Left colon (tissue), 2 donors: ENCODE measurements at regions not wholly inside any gene's neighbourhood (a gene's known extent, or its start where the extent isn't known, plus 50 kb on each side); places are given as distances from the start of the nearest gene placed in this dataset.

ENCODE experiments used
- ATAC-seq: fragments of 200-7000 bp; cut with Tn5 transposase; one replicate; pipeline ENCODE4 v1.9.1; 2020; ENCODE audit warnings: mild to moderate bottlenecking, moderate library complexity
- DNase-seq, 2 donors: peaks; one replicate each; pipeline ENCODE4 v3.0.0-alpha.2; 2020
- intact Hi-C, 2 donors: fragments of 100-400 bp; cut with DNase I in 1 of 2; cut with micrococcal nuclease in 1 of 2; formaldehyde crosslinking; loops; one replicate each; pipeline versions ENCODE4 v1.11.2 to v1.14.0; 2022; cut with DNase I, micrococcal nuclease
- donor health status: DM: no; HTN: no; CAD: no.
- donor health status: DM: yes; HTN: yes; CAD: no.

DNA sequence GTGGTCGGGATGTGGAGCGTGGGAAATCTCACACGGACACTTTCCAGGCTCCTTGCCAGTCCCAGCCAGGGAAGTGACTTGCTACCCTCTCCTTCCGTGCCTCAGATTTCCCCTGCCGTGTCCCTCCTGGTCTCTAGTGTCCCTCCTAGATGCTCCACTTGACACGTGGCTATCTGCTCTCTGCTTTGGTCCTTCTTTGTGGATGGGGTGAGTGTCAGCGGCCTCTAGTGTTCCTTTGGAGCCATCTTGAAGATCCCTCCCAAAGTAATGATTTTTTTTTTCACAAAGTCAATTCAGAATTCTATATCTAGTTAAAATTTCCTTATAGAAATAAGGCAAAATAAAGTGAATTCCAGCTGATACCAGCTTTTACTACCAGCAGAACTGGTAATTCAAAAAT is 117.7 kb downstream of the MRPL36 start:
- DNase-seq (no peak), ATAC-seq (no peak)
- intact Hi-C loops: no loop called here

GRCh38 chr5:1673042-1673677 is 126.5 kb downstream of the MRPL36 start:
- DNase-seq (no peak), ATAC-seq (no peak)
- intact Hi-C loops: no loop called here

GRCh38 chr5:1672396-1672795 is 127.2 kb downstream of the MRPL36 start:
- DNase-seq (no peak), ATAC-seq (no peak)
- intact Hi-C loops: no loop called here

DNA sequence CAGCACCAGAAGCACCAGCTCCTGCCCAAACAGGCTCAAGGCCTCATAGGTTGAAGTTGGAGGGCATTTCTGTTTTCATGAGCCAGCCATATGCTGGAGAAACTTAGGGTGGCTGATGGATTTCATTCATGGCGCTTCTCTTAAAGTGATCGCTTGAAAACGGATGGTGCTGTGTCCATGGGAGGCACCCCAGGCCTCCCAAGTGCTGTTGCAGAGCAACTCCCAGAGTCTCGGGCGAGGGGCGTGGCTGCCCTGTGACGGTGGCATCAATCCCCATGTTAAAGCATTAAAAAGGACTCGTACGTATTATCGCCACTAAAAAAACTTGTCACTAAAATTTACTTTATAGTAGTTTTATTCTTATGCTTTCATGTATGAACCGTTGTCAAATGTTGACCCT is 128.3 kb downstream of the MRPL36 start:
- ATAC-seq (no peak), DNase-seq (no peak)
- intact Hi-C loops: no loop called here

DNA sequence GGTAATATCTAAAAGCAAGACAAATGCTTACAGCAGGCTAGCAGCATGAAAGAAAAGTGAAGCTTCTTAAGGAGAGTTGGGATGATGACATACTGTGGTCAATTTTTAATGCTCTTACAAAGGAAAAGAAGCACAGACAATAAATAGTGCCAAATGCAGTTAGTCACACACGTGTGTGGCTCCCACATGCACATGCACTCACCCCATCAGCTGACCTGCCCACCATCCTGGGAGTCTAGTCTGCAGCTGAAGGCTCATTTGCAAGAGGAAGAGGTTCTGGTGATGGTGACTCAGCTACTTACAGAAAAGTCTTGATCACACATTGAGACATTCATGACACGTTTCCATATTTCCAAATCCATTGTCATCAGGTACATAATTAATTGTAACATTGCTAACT is 129.3 kb downstream of the MRPL36 start:
- no peak for DNase-seq
- no peak for ATAC-seq
- intact Hi-C loops: no loop called here

- no peak for ATAC-seq
- intact Hi-C loops: no loop called here
- no peak for DNase-seq
Observed at GRCh38 chr5:1669276-1670155, 130.1 kb downstream of the MRPL36 start.

GRCh38 chr5:1668141-1668721 is 131.4 kb downstream of the MRPL36 start:
- no peak for DNase-seq
- ATAC-seq: no peak
- intact Hi-C loops: no loop called here

DNA sequence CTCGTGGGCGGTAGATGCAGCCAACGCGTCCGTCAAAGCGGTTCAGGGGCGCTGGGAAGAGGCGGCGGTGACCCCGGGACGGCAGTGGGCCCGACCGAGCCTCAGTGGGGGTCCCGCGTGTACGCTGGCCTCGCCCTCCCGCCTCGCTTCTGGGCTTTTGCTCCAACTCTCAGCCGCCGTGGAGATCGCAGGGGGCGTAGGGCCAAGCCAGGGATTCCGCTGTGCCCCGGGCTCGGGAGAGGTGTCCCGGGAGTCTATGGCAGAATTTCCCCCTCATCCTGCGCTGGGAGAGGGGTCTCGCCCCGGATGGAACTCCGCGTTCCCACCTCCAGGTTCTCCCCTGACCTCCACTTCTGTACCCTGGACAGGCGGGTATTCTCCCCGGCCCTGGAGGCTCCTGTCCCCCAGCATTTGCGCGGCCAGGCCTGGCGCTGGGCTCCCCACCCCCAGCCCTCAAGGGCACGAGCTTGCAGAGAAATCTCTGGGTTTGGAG is 131.9 kb downstream of the MRPL36 start:
- intact Hi-C loops: no loop called here
- DNase-seq (no peak), ATAC-seq (no peak)

DNA sequence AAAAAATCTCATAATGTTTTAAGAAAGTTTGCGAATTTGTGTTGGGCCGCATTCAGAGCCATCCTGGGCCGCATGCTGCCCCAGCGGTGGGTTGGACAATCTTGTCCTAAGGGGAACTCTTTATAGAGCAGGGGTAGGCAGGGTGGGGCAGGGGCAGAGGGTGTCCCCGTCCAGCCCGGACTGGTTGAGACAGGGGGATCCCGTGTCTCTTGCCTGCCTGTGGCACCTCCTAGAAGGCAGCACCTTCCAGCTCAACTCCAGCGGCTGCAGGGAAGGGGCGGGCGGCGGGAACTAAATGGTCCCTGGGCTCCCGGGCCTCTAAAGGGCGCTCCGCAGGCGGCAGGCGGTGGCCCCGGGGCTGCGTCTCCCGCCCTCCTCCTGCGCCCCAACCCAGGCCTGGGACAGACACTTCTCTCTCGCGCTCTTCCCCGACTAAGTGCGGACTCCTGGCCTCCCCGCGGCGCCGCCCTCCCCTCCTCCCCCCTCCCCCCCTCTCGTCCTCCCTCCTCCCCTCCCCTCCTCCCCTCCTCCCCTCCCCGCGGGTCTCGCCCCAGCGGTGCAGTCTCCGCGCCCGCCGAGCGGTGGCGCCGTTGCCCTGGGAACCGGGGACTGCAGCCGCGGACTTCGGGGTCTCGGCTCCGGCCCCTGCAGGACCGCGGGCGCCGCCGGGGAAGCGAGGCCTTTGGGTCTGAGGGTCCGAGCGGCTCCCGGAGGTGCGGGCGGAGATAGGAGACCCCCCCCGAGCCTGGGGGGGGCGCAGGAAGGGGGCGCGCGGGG is 132.6 kb downstream of the MRPL36 start:
- DNase-seq (no peak), ATAC-seq (no peak)
- intact Hi-C loops: no loop called here

DNA sequence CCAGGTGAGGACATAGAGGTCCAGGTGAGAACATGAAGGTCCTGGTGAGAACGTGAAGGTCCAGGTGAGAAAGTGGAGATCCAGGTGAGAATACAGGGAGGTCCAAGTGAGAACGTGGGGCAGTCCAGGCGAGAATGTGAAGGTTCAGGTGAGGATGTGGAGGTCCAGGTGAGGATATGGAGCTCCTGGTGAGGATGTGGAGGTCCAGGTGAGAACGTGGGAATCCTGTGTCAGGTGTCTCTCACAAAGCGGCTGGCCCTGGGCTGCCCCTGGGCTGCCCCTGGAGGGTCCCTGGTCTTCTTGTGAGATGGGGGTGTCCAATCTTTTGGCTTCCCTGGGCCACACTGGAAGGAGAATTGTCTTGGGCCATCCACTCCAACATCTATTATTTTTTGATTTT is 133.4 kb downstream of the MRPL36 start:
- DNase-seq (no peak), ATAC-seq (no peak)
- intact Hi-C loops: no loop called here

DNA sequence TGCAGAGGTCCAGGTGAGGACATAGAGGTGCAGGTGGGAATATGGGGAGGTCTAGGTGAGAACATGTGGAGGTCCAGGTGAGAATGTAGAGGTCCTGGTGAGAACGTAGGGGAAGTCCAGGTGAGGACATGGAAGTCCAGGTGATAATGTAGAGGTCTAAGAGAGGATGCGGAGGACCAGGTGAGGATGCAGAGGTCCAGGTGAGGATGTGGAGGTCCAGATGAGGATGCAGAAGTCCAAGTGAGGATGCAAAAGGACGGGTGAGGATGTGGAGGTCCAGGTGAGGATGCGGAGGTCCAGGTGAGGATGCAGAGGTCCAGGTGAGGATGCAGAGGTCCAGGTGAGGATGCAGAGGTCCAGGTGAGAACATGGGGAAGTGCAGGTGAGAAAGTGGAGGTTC is 133.8 kb downstream of the MRPL36 start:
- intact Hi-C loops: no loop called here
- DNase-seq (no peak), ATAC-seq (no peak)

DNA sequence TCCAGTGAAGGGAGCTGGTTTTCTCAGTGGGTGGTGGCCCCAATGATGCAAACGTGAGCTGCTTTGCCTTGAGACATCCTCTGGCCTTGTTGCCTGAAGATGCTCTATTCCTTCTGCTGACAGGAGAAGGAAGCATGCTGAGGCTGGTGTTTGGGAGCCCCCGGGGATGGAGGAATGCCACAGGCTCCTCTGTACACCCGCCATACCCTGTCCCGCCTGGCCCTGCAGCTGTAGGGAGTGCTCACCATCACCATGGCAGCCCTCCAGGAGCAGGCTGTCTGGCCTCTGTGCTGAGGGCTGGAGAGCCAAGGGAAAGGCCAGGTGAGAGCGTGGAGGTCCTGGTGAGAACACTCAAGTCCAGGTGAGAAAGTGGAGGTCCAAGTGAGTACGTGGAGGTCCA is 134.4 kb downstream of the MRPL36 start:
- DNase-seq (no peak), ATAC-seq (no peak)
- intact Hi-C loops: no loop called here

GRCh38 chr5:1663186-1663585 is 136.5 kb downstream of the MRPL36 start:
- DNase-seq (no peak), ATAC-seq (no peak)
- intact Hi-C loops: no loop called here

DNA sequence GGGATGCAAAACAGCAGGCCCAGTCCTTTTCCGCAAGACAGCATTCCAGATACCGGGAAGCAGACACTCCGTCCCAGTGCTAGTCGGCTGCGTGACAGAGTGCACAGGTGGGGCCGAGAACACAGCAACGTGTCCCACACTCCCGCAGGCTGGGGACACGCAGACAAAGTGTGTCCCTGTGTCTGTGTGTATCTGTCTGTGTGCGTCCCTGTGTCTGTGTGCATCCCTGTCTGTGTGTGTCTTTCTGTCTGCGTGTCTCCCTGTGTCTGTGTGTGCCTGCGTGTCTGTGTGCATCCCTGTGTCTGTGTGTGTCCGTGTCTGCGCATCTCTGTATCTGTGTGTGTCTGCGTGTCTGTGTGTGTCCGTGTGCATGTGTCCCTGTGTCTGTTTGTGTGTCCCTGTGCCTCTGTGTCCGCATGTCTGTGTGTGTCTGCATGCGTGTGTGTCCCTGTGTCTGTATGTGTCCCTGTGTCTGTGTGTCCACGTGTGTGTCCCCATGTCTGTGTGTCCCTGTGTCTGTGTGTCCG is 137.0 kb downstream of the MRPL36 start:
- DNase-seq: no peak
- intact Hi-C loops: no loop called here
- no peak for ATAC-seq

GRCh38 chr5:1661831-1662558 is 137.6 kb downstream of the MRPL36 start:
- ATAC-seq: no peak
- intact Hi-C loops: no loop called here
- no peak for DNase-seq

- no peak for ATAC-seq
- no peak for DNase-seq
Observed at GRCh38 chr5:1661311-1661710, 137.6 kb upstream of the LPCAT1 start.

GRCh38 chr5:1660511-1660910 is 136.8 kb upstream of the LPCAT1 start:
- intact Hi-C loops: no loop called here
- ATAC-seq: no peak
- no peak for DNase-seq

More at GRCh38 chr5:1661311-1661710, 137.6 kb upstream of the LPCAT1 start:
- intact Hi-C loops: no loop called here

DNA sequence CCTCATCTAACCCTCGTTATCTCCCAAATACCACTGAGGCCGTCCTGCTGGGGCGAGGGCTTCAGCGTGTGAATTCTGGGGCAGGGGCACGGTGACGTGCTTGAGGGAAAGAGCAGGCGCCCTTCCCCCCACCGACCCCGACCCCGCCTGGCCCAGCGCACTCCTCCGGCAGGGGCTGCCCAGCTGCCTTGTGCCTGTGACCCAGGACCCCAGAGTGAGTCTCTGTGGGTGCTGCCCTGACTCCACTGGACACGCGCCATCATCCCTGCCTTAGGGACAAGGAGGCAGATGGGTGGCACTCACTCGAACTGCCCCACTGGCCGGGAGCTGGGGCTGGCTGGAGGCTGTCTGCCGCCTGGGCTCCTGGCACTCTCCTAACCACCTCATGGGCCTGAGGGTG is 136.2 kb upstream of the LPCAT1 start:
- DNase-seq (no peak), ATAC-seq (no peak)
- intact Hi-C loops: no loop called here
